ENCODE measurements at regions not wholly inside any gene's neighbourhood (a gene's known extent, or its start where the extent isn't known, plus 50 kb on each side); places are given as distances from the start of the nearest gene placed in this dataset.

- peak; percentile 51 for DNase-seq (ENCODE audit: low spot score)
Measured at GRCh38 chr14:26855077-26855753, 257.4 kb upstream of the NOVA1 start.

- DNase-seq (ENCODE audit: low spot score), result peak; percentile 13
Measured at GRCh38 chr14:26856876-26857518, 259.2 kb upstream of the NOVA1 start.

GRCh38 chr14:26859483-26859882, 261.6 kb upstream of the NOVA1 start:
- no peak for DNase-seq (ENCODE audit: low spot score)

GRCh38 chr14:26860111-26860510, 262.3 kb upstream of the NOVA1 start:
- DNase-seq (ENCODE audit: low spot score), result no peak

- peak; percentile 33 for DNase-seq (ENCODE audit: low spot score)
Measured at GRCh38 chr14:26863736-26864135, 265.9 kb upstream of the NOVA1 start.

- no peak for DNase-seq (ENCODE audit: low spot score)
Measured at GRCh38 chr14:26866721-26867120, 268.9 kb upstream of the NOVA1 start.

- DNase-seq (ENCODE audit: low spot score), result no peak
Measured at GRCh38 chr14:26867171-26867757, 269.4 kb upstream of the NOVA1 start.

- DNase-seq (ENCODE audit: low spot score), result no peak
Measured at GRCh38 chr14:26870096-26870495, 272.3 kb upstream of the NOVA1 start.

GRCh38 chr14:26870722-26871617, 273.1 kb upstream of the NOVA1 start:
- no peak for DNase-seq (ENCODE audit: low spot score)

GRCh38 chr14:26872515-26873361, 274.9 kb upstream of the NOVA1 start:
- no peak for DNase-seq (ENCODE audit: low spot score)

GRCh38 chr14:26873362-26873960, 275.6 kb upstream of the NOVA1 start:
- DNase-seq (ENCODE audit: low spot score), result no peak

- DNase-seq (ENCODE audit: low spot score), result no peak
Measured at GRCh38 chr14:26887847-26888246, 290.0 kb upstream of the NOVA1 start.

GRCh38 chr14:26888592-26888991, 290.8 kb upstream of the NOVA1 start:
- DNase-seq (ENCODE audit: low spot score), result no peak

- DNase-seq (ENCODE audit: low spot score), result no peak
Measured at GRCh38 chr14:26896447-26896846, 298.6 kb upstream of the NOVA1 start.

- DNase-seq (ENCODE audit: low spot score), result no peak
Measured at GRCh38 chr14:26897196-26897595, 299.4 kb upstream of the NOVA1 start.

- no peak for DNase-seq (ENCODE audit: low spot score)
Measured at GRCh38 chr14:26905229-26905628, 307.4 kb upstream of the NOVA1 start.

- no peak for DNase-seq (ENCODE audit: low spot score)
Measured at GRCh38 chr14:26913786-26914185, 316.0 kb upstream of the NOVA1 start.

GRCh38 chr14:26917086-26917485, 319.3 kb upstream of the NOVA1 start:
- peak; percentile 40 for DNase-seq (ENCODE audit: low spot score)

- no peak for DNase-seq (ENCODE audit: low spot score)
Measured at GRCh38 chr14:26925876-26926584, 328.2 kb upstream of the NOVA1 start.

GRCh38 chr14:26926585-26926984, 328.8 kb upstream of the NOVA1 start:
- no peak for DNase-seq (ENCODE audit: low spot score)

Measured in GM03348 (cell line).